ENCODE measurements at regions not wholly inside any gene's neighbourhood (a gene's known extent, or its start where the extent isn't known, plus 50 kb on each side); places are given as distances from the start of the nearest gene placed in this dataset.

DNA sequence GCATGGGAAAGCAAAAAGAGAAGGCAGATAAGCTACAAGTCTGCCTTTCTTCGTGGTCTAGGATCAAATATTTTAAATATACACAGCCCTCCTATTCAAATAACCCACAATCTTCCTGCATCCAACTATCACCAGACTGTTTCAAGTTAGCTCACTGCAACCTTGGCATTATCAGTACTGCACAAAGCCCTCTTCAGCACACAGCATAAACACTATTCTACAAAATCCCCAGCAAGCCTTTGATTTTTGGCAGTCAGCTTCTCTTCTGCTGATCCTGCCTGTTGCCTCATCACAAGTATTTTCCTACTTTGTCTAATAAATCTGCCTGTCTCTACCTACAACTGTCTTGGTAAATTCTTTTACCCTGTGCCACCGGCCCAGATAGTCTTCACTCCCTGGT lies 142.9 kb downstream of the COX7C start:
- no peaks in the 10 kb centered on the region for H3K36me3 ChIP-seq
- H3K9me3 ChIP-seq (ENCODE audit: severe bottlenecking) = no peaks in the 10 kb centered on the region
- TF ChIP-seq, protein P1, sequence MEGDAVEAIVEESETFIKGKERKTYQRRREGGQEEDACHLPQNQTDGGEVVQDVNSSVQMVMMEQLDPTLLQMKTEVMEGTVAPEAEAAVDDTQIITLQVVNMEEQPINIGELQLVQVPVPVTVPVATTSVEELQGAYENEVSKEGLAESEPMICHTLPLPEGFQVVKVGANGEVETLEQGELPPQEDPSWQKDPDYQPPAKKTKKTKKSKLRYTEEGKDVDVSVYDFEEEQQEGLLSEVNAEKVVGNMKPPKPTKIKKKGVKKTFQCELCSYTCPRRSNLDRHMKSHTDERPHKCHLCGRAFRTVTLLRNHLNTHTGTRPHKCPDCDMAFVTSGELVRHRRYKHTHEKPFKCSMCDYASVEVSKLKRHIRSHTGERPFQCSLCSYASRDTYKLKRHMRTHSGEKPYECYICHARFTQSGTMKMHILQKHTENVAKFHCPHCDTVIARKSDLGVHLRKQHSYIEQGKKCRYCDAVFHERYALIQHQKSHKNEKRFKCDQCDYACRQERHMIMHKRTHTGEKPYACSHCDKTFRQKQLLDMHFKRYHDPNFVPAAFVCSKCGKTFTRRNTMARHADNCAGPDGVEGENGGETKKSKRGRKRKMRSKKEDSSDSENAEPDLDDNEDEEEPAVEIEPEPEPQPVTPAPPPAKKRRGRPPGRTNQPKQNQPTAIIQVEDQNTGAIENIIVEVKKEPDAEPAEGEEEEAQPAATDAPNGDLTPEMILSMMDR (IDR thresholded peaks at IDR 0.05; ENCODE audit: low read depth, low read length) = no peak
- no peak for DNase-seq
- no peaks in the 10 kb centered on the region for H3K27me3 ChIP-seq (ENCODE audit: insufficient read depth, low read depth, severe bottlenecking)
- no peak overlapping the region for H3K27ac ChIP-seq
- no peak overlapping the region for H3K4me3 ChIP-seq (ENCODE audit: low read depth, low read length)

DNA sequence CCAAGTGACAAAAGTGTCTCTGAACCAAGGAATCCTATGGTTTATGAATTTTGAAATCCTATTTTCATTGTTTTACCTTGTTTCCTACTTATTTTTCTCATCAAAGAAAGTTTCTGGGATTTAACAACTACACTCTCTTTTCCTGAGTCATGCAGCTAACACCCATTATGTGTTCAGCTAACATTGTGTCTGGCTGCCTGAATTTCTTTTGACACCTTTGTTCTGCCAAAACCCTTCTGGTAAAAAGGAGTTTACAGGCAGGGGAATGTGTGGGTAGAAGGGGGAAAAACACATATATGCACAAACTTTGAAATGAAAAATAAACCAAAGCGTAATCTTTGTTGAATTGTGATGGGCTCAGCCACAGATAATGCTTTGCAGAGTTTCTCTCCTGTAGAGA lies 146.2 kb downstream of the COX7C start:
- Histone ChIP-seq H3K27ac (no peak overlapping the region), H3K9me3 (ENCODE audit: severe bottlenecking) (no peaks in the 10 kb centered on the region), H3K4me3 (ENCODE audit: low read depth, low read length) (no peak overlapping the region), H3K36me3 (no peaks in the 10 kb centered on the region), H3K27me3 (ENCODE audit: insufficient read depth, low read depth, severe bottlenecking) (no peaks in the 10 kb centered on the region)
- TF ChIP-seq, protein P1 (IDR thresholded peaks at IDR 0.05; ENCODE audit: low read depth, low read length) = no peak
- no peak for DNase-seq

DNA sequence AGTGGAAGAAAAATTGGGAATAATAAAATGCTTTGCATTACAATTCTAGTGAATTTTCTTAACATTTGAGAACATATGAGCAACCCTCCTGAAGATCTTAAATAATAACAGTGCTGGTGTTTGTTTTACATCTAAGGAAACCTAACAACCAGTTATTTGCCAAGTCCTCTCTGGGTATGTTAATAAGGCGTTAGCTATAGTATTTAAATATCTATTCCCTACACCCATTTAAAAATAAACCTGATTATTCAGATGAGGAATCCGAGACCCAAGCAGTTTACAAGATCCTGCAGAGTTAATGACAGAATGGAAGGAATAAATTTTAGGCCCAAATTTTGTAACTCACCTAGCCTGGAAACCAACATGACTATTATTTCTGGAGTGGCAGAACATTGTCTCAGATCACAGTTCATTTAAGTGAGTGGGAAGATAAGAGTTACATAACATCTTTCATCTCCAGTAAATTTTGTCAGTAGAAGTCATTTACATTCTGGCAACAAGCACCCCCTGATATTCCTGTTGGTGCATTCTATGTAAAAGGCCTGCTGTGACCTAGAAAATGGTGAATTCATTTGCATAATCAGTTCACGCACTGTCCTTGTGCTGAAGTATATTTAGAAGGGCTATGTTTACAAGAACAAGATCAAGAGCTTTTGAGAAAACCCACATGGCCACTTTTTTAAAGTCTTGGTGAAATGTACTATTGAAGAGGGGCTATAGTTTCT lies 148.2 kb downstream of the COX7C start:
- DNase-seq = no peak
- Histone ChIP-seq H3K27ac (no peak overlapping the region), H3K27me3 (ENCODE audit: insufficient read depth, low read depth, severe bottlenecking) (no peaks in the 10 kb centered on the region), H3K4me3 (ENCODE audit: low read depth, low read length) (no peak overlapping the region), H3K9me3 (ENCODE audit: severe bottlenecking) (no peaks in the 10 kb centered on the region), H3K36me3 (no peaks in the 10 kb centered on the region)
- TF ChIP-seq, protein P1 (IDR thresholded peaks at IDR 0.05; ENCODE audit: low read depth, low read length) = no peak

- H3K36me3 ChIP-seq = no peaks in the 10 kb centered on the region
- TF ChIP-seq, protein P1 (IDR thresholded peaks at IDR 0.05; ENCODE audit: low read depth, low read length) = no peak
- no peak overlapping the region for H3K4me3 ChIP-seq (ENCODE audit: low read depth, low read length)
These were observed 151.0 kb downstream of the COX7C start for GRCh38 chr5:86768699-86769202.

GRCh38 chr5:86780018-86780417 lies 162.3 kb downstream of the COX7C start:
- DNase-seq = no peak

More at GRCh38 chr5:86768699-86769202, 151.0 kb downstream of the COX7C start:
- Histone ChIP-seq H3K27ac (no peak overlapping the region), H3K9me3 (ENCODE audit: severe bottlenecking) (no peaks in the 10 kb centered on the region), H3K27me3 (ENCODE audit: insufficient read depth, low read depth, severe bottlenecking) (no peaks in the 10 kb centered on the region)
- no peak for DNase-seq

More at GRCh38 chr5:86780018-86780417, 162.3 kb downstream of the COX7C start:
- TF ChIP-seq, protein P1 (IDR thresholded peaks at IDR 0.05; ENCODE audit: low read depth, low read length) = no peak
- Histone ChIP-seq H3K36me3 (no peaks in the 10 kb centered on the region), H3K27me3 (ENCODE audit: insufficient read depth, low read depth, severe bottlenecking) (no peaks in the 10 kb centered on the region), H3K9me3 (ENCODE audit: severe bottlenecking) (no peaks in the 10 kb centered on the region), H3K27ac (no peak overlapping the region), H3K4me3 (ENCODE audit: low read depth, low read length) (no peak overlapping the region)

All from WERI-Rb-1 (cell line).